Bronchial epithelial cell (primary cell): ENCODE measurements at regions not wholly inside any gene's neighbourhood (a gene's known extent, or its start where the extent isn't known, plus 50 kb on each side); places are given as distances from the start of the nearest gene placed in this dataset.
"Not testable (repeated sequence)": the region's sequence is repeated elsewhere in the genome, so short reads cannot be mapped to it uniquely, and the experiment has no call there.

Experiments
- DNase-seq: peaks from one replicate; pipeline ENCODE4 v3.0.0-alpha.2; 2010; ENCODE audit warnings: low read depth
- FAIRE-seq: peaks from 2 replicates; lab custom pipeline; 2011; peaks lifted over from hg19 to GRCh38; lab: Jason Lieb, UNC
- H3K27me3 ChIP-seq: 2 replicates; pipeline ENCODE4 v1.5.1; 2011; ENCODE audit warnings: low read length; ENCODE audit not compliant: control insufficient read depth, insufficient read depth
- H3K36me3 ChIP-seq: 2 replicates; pipeline ENCODE4 v1.5.1; 2011; ENCODE audit warnings: low read length; ENCODE audit not compliant: control insufficient read depth, insufficient read depth
- H3K4me3 ChIP-seq: 2 replicates; pipeline ENCODE4 v1.5.1; 2011; ENCODE audit warnings: mild to moderate bottlenecking, low read depth, low read length, control low read depth

- not testable (repeated sequence) for H3K4me3 ChIP-seq, H3K27me3 ChIP-seq, FAIRE-seq, DNase-seq, H3K36me3 ChIP-seq
Observed at GRCh38 chrX:92873359-92874055, 799.9 kb downstream of the NAP1L3 start.

GRCh38 chrX:92849998-92850397, 823.4 kb downstream of the NAP1L3 start:
- H3K4me3 ChIP-seq, DNase-seq, H3K36me3 ChIP-seq, FAIRE-seq, H3K27me3 ChIP-seq: not testable (repeated sequence)

- not testable (repeated sequence) for FAIRE-seq, H3K36me3 ChIP-seq, H3K4me3 ChIP-seq, H3K27me3 ChIP-seq
- peak; percentile 0 for DNase-seq
Observed at GRCh38 chrX:92843920-92844319, 829.5 kb downstream of the NAP1L3 start.

GRCh38 chrX:92832750-92833149, 840.6 kb downstream of the NAP1L3 start:
- not testable (repeated sequence) for DNase-seq, H3K27me3 ChIP-seq, H3K4me3 ChIP-seq, H3K36me3 ChIP-seq
- FAIRE-seq, result peak; percentile 66

- DNase-seq, H3K27me3 ChIP-seq, H3K4me3 ChIP-seq, H3K36me3 ChIP-seq, FAIRE-seq: not testable (repeated sequence)
Observed at GRCh38 chrX:92830083-92830482, 843.3 kb downstream of the NAP1L3 start.

GRCh38 chrX:92821580-92822152, 851.7 kb downstream of the NAP1L3 start:
- not testable (repeated sequence) for DNase-seq, H3K4me3 ChIP-seq, H3K27me3 ChIP-seq, H3K36me3 ChIP-seq, FAIRE-seq

- FAIRE-seq, H3K36me3 ChIP-seq, H3K27me3 ChIP-seq, H3K4me3 ChIP-seq, DNase-seq: not testable (repeated sequence)
Observed at GRCh38 chrX:92792080-92792479, 881.3 kb downstream of the NAP1L3 start.

GRCh38 chrX:92780075-92780474, 893.3 kb downstream of the NAP1L3 start:
- FAIRE-seq, H3K4me3 ChIP-seq, H3K36me3 ChIP-seq, H3K27me3 ChIP-seq: not testable (repeated sequence)
- peak; percentile 1 for DNase-seq

- not testable (repeated sequence) for FAIRE-seq, H3K36me3 ChIP-seq, DNase-seq, H3K27me3 ChIP-seq, H3K4me3 ChIP-seq
Observed at GRCh38 chrX:92774016-92774415, 899.4 kb downstream of the NAP1L3 start.

GRCh38 chrX:92760963-92761362, 912.4 kb downstream of the NAP1L3 start:
- not testable (repeated sequence) for H3K36me3 ChIP-seq, H3K4me3 ChIP-seq, H3K27me3 ChIP-seq, DNase-seq
- peak; percentile 98 for FAIRE-seq
